ENCODE measurements at regions not wholly inside any gene's neighbourhood (a gene's known extent, or its start where the extent isn't known, plus 50 kb on each side); places are given as distances from the start of the nearest gene placed in this dataset.

GRCh38 chr1:113215015-113215414 lies 142.0 kb downstream of the LRIG2 start:
- no peak for TF ChIP-seq CTCF (IDR thresholded peaks at IDR 0.05; ENCODE audit: insufficient read depth, low read depth, low read length)
- no peak for TF ChIP-seq EZH2 (IDR thresholded peaks at IDR 0.05; ENCODE audit: insufficient read depth, low read length)
